ENCODE measurements at regions not wholly inside any gene's neighbourhood (a gene's known extent, or its start where the extent isn't known, plus 50 kb on each side); places are given as distances from the start of the nearest gene placed in this dataset.
"Not testable (repeated sequence)": the region's sequence is repeated elsewhere in the genome, so short reads cannot be mapped to it uniquely, and the experiment has no call there.

GRCh38 chr5:19210886-19211285 is 777.1 kb downstream of the CDH18 start:
- H3K4me3 ChIP-seq (ENCODE audit: low read length), result no peak overlapping the region
- TF ChIP-seq, protein P1, sequence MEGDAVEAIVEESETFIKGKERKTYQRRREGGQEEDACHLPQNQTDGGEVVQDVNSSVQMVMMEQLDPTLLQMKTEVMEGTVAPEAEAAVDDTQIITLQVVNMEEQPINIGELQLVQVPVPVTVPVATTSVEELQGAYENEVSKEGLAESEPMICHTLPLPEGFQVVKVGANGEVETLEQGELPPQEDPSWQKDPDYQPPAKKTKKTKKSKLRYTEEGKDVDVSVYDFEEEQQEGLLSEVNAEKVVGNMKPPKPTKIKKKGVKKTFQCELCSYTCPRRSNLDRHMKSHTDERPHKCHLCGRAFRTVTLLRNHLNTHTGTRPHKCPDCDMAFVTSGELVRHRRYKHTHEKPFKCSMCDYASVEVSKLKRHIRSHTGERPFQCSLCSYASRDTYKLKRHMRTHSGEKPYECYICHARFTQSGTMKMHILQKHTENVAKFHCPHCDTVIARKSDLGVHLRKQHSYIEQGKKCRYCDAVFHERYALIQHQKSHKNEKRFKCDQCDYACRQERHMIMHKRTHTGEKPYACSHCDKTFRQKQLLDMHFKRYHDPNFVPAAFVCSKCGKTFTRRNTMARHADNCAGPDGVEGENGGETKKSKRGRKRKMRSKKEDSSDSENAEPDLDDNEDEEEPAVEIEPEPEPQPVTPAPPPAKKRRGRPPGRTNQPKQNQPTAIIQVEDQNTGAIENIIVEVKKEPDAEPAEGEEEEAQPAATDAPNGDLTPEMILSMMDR (conservative IDR thresholded peaks at IDR 0.05; ENCODE audit: low read length), result no peak
- no peak for DNase-seq (ENCODE audit: low read depth)

DNA sequence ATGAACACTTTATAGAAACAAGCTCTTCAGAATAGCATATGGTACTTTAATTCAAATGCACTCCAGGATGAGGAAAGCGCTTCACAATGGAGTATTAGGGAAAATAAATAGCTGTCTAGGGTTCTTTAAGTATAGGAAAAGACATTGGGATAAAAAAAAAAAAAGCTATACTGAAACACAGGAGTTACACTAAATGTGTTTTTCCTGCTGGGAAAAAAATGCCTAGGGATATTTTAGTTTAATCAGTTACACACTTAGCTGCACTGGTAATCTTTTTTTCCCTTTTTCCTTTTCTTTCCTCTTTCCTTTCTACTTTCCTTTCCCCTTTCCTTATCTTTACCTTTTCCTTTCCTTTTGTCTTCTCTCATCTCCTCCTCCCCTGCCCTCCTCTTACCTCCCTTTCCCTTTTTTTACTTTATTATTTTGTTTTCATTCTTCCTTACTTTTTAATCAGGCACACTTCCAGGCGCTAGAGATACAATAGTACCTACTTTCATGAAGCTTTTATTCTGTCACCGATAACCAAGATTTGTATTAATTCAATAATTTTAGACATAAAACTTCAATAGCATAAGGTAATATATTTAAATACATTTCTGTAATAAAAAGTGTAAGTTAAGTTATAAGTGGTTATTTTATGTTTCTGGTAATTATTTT is 758.7 kb downstream of the CDH18 start:
- TF ChIP-seq, protein P1 (conservative IDR thresholded peaks at IDR 0.05; ENCODE audit: low read length), result no peak
- H3K4me3 ChIP-seq (ENCODE audit: low read length), result no peak overlapping the region
- no peak for DNase-seq (ENCODE audit: low read depth)

- TF ChIP-seq, protein P1 (conservative IDR thresholded peaks at IDR 0.05; ENCODE audit: low read length), result no peak
- no peak overlapping the region for H3K4me3 ChIP-seq (ENCODE audit: low read length)
- DNase-seq (ENCODE audit: low read depth), result no peak
These were observed 754.4 kb downstream of the CDH18 start for GRCh38 chr5:19233573-19233972.

GRCh38 chr5:19235101-19235584 is 752.9 kb downstream of the CDH18 start:
- no peak for DNase-seq (ENCODE audit: low read depth)
- TF ChIP-seq, protein P1 (conservative IDR thresholded peaks at IDR 0.05; ENCODE audit: low read length), result no peak
- no peak overlapping the region for H3K4me3 ChIP-seq (ENCODE audit: low read length)

GRCh38 chr5:19240170-19240569 is 747.8 kb downstream of the CDH18 start:
- DNase-seq (ENCODE audit: low read depth), result no peak
- TF ChIP-seq, protein P1 (conservative IDR thresholded peaks at IDR 0.05; ENCODE audit: low read length), result no peak

DNA sequence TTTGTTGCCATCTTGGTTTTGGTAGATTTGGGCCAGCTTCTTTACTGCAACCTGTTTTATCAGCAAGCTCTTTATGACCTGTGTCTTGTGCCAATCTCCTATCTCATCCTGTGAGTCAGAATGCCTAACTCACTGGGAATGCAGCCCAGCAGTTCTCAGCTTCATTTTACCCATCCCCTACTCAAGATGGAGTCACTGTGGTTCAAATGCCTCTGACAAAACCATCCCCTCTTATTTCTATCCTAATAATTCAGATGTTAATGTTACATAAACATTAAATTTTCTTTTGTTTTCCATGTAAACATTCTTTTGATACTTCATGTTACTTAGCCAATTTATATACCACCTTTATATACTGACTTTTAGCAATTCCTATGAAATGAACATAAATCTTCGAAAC is 746.3 kb downstream of the CDH18 start:
- H3K4me3 ChIP-seq (ENCODE audit: low read length), result no peak overlapping the region
- TF ChIP-seq, protein P1 (conservative IDR thresholded peaks at IDR 0.05; ENCODE audit: low read length), result no peak
- no peak for DNase-seq (ENCODE audit: low read depth)

More at GRCh38 chr5:19240170-19240569, 747.8 kb downstream of the CDH18 start:
- H3K4me3 ChIP-seq (ENCODE audit: low read length), result no peak overlapping the region

GRCh38 chr5:19246191-19246590 is 741.8 kb downstream of the CDH18 start:
- not testable (repeated sequence) for H3K4me3 ChIP-seq (ENCODE audit: low read length); DNase-seq (ENCODE audit: low read depth)

Data from AG10803 (cell line).